ENCODE measurements at regions not wholly inside any gene's neighbourhood (a gene's known extent, or its start where the extent isn't known, plus 50 kb on each side); places are given as distances from the start of the nearest gene placed in this dataset.

GRCh38 chr7:76129836-76130235 is 71.9 kb upstream of the SRRM3 start:
- TF ChIP-seq CTCF (IDR thresholded peaks at IDR 0.05; ENCODE audit: low read depth, low read length, poor library complexity, severe bottlenecking) (no peak), EZH2phosphoT487 (IDR thresholded peaks at IDR 0.05; ENCODE audit: borderline replicate concordance, low read length) (no peak)

All from DOHH2 (cell line).